Body of pancreas (tissue), 4 donors: ENCODE measurements at regions not wholly inside any gene's neighbourhood (a gene's known extent, or its start where the extent isn't known, plus 50 kb on each side); places are given as distances from the start of the nearest gene placed in this dataset.

Experiments
- ATAC-seq: fragments of 150-250 bp; one replicate; pipeline ENCODE4 v1.9.1; 2016
- DNase-seq, 4 donors: peaks; one replicate each; pipeline ENCODE4 v3.0.0-alpha.2; 2019
- H3K27ac ChIP-seq, 4 donors: fragments of 200-600 bp; sonication (generic); 1 replicate in 3 of 4; 2 replicates in 1 of 4; pipeline versions ENCODE4 v1.5.1 to v1.6.1; 2016 to 2019; ENCODE audit warnings: mild to moderate bottlenecking in 1 of 4, mixed read lengths in 1 of 4, moderate library complexity in 1 of 4
- H3K27me3 ChIP-seq, 2 donors: fragments of 200-600 bp; sonication (generic); one replicate each; pipeline ENCODE4 v1.6.0; 2016; ENCODE audit warnings: mild to moderate bottlenecking in 1 of 2
- H3K36me3 ChIP-seq, 2 donors: fragments of 200-600 bp; sonication (generic); replicated peaks in 1 of 2; 2 replicates each; pipeline ENCODE4 v1.5.1; 2016; ENCODE audit warnings: low read depth in 2 of 2; ENCODE audit not compliant: insufficient read depth in 1 of 2
- H3K4me1 ChIP-seq: fragments of 200-600 bp; sonication (generic); one replicate; pipeline ENCODE4 v1.6.0; 2016
- H3K4me3 ChIP-seq, 2 donors: fragments of 200-600 bp; sonication (generic); 1 replicate in 1 of 2; 2 replicates in 1 of 2; pipeline ENCODE4 v1.5.1; 2016 to 2019
- H3K9me3 ChIP-seq, 3 donors: fragments of 200-600 bp; sonication (generic); 1 replicate in 2 of 3; 2 replicates in 1 of 3; pipeline ENCODE4 v1.5.1; 2016
- POLR2A ChIP-seq, 3 donors: fragments of 450-650 bp; IDR thresholded peaks; one replicate each; pipeline ENCODE4 v1.6.1; 2016; ENCODE audit warnings: antibody characterized with exemption in 3 of 3, mild to moderate bottlenecking in 2 of 3
- WGBS, 2 donors: methylation state at CpG; one replicate each; pipeline ENCODE4 v1.1.5; 2017; 5-methylcytosine and 5-hydroxymethylcytosine counted together
- intact Hi-C: fragments of 100-400 bp; cut with DNase I; formaldehyde crosslinking; loops from one replicate; pipeline ENCODE4 v1.15.1; 2023
- TF ChIP-seq, protein P1 (sequence below), 7 experiments: fragments of 450-650 bp in 4 of 7; fragments of 200-600 bp in 3 of 7; sonication (generic) in 3 of 7; IDR thresholded peaks; one replicate each; pipeline ENCODE4 v1.5.1; 2016 to 2019; ENCODE audit warnings: antibody characterized with exemption in 7 of 7

DNA sequence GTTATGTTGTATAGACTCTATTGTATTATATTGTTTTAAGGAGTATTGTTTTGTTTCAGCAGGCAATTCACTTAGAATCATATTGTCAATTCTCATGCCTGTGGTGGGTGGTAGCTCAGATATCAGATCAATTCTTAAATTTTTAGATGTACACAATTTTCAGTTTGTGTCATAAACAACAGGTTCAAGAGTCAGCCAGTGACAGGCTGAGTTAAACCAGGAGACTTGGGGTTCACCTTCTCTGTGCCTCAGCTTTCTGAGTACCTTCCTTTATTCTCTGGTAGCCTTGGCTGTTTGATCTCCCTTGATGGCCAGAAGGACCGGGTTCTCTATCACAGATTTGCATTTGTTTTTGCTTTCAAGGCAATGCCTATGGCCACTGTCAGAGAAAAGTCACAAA, 199.9 kb upstream of the KCNMB2 start:
- Histone ChIP-seq H3K27me3 (no peaks in the 10 kb centered on the region), H3K27ac (no peak overlapping the region), H3K36me3 (no peaks in the 10 kb centered on the region), H3K4me1 (no peaks in the 10 kb centered on the region), H3K4me3 (no peak overlapping the region), H3K9me3 (no peaks in the 10 kb centered on the region)
- ATAC-seq, result no peak
- DNase-seq, result no peak
- intact Hi-C loops, result no loop called here
- TF ChIP-seq POLR2A (IDR thresholded peaks at IDR 0.05), result no peak
- TF ChIP-seq, protein P1, sequence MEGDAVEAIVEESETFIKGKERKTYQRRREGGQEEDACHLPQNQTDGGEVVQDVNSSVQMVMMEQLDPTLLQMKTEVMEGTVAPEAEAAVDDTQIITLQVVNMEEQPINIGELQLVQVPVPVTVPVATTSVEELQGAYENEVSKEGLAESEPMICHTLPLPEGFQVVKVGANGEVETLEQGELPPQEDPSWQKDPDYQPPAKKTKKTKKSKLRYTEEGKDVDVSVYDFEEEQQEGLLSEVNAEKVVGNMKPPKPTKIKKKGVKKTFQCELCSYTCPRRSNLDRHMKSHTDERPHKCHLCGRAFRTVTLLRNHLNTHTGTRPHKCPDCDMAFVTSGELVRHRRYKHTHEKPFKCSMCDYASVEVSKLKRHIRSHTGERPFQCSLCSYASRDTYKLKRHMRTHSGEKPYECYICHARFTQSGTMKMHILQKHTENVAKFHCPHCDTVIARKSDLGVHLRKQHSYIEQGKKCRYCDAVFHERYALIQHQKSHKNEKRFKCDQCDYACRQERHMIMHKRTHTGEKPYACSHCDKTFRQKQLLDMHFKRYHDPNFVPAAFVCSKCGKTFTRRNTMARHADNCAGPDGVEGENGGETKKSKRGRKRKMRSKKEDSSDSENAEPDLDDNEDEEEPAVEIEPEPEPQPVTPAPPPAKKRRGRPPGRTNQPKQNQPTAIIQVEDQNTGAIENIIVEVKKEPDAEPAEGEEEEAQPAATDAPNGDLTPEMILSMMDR (IDR thresholded peaks at IDR 0.05), result no peak
- WGBS, 2 donors, result 62 to 76% methylated on average over 1 of the region's 1 CpG

DNA sequence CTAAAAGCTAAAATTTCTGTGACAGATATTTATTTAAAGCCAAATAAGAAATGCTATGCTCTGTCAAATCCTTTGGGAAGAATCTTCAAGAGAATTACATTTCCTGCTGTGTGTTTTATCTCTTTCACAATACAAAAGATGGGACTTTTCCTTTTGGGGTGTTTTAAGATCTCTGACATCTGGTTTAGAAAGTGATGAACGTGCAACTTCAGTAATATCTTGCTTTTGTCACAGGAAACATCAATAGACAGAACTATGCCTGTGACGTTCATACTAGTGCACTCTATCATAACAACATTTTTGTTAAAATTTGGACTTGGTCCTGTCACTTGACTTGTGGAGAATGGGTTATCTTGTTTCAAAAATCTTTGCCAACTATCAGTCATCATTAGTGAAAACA, 195.7 kb upstream of the KCNMB2 start:
- H3K9me3 ChIP-seq, result no peaks in the 10 kb centered on the region
- H3K27ac ChIP-seq, result no peak overlapping the region
- DNase-seq (no peak), ATAC-seq (no peak)
- TF ChIP-seq, protein P1 (IDR thresholded peaks at IDR 0.05), result no peak
- TF ChIP-seq POLR2A (IDR thresholded peaks at IDR 0.05), result no peak
- intact Hi-C loops, result no loop called here
- no peak overlapping the region for H3K4me3 ChIP-seq
- no peaks in the 10 kb centered on the region for H3K36me3 ChIP-seq
- WGBS, 2 donors, result 59 to 63% methylated on average over 2 of the region's 2 CpGs
- no peaks in the 10 kb centered on the region for H3K4me1 ChIP-seq
- no peaks in the 10 kb centered on the region for H3K27me3 ChIP-seq

DNA sequence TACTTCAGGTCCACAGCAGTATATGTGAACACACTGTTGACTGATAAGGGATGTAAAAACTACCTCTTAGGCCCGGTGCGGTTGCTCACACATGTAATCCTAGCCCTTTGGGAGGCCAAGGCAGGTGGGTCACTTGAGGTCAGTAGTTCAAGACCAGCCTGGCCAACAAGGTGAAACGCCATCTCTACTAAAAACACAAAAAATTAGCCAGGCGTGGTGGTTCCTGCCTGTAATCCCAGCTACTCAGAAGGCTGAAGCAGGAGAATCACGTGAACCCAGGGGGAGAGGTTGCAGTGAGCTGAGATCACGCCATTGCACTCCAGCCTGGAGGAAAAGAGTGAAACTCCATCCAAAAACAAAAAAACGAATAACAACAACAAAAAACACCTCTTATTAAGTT, 194.6 kb upstream of the KCNMB2 start:
- H3K27me3 ChIP-seq, result no peaks in the 10 kb centered on the region
- H3K4me3 ChIP-seq, result no peak overlapping the region
- H3K36me3 ChIP-seq, result no peaks in the 10 kb centered on the region
- ATAC-seq (no peak), DNase-seq (no peak)
- intact Hi-C loops, result no loop called here
- no peak for TF ChIP-seq POLR2A (IDR thresholded peaks at IDR 0.05)
- TF ChIP-seq, protein P1 (IDR thresholded peaks at IDR 0.05), result no peak
- no peaks in the 10 kb centered on the region for H3K9me3 ChIP-seq
- H3K4me1 ChIP-seq, result no peaks in the 10 kb centered on the region
- 86 to 91% methylated on average over 7 of the region's 7 CpGs for WGBS, 2 donors
- no peak overlapping the region for H3K27ac ChIP-seq

DNA sequence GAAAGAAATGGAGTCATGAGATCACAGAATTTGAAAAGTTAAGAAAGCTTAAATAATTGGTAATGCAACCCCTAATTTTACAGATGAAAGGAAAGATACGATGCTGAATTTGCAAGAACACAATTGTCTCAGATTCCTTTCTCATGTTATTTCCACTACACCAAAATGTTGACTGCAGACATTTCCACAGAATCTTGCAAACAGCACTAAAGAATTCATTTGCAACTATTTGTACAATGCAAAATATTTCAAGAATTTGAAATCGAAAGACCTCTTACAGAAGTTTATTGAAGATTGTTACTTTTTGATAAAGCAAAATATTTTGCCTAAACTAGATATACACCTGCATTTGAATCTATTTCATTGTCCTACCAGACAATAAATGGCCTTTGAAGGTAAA, 194.1 kb upstream of the KCNMB2 start:
- DNase-seq (no peak), ATAC-seq (no peak)
- Histone ChIP-seq H3K4me1 (no peaks in the 10 kb centered on the region), H3K27me3 (no peaks in the 10 kb centered on the region), H3K9me3 (no peaks in the 10 kb centered on the region), H3K36me3 (no peaks in the 10 kb centered on the region), H3K4me3 (no peak overlapping the region), H3K27ac (no peak overlapping the region)
- TF ChIP-seq POLR2A (IDR thresholded peaks at IDR 0.05), result no peak
- TF ChIP-seq, protein P1 (IDR thresholded peaks at IDR 0.05), result no peak
- intact Hi-C loops, result no loop called here
- WGBS, 2 donors, result 56 to 71% methylated on average over 2 of the region's 2 CpGs

DNA sequence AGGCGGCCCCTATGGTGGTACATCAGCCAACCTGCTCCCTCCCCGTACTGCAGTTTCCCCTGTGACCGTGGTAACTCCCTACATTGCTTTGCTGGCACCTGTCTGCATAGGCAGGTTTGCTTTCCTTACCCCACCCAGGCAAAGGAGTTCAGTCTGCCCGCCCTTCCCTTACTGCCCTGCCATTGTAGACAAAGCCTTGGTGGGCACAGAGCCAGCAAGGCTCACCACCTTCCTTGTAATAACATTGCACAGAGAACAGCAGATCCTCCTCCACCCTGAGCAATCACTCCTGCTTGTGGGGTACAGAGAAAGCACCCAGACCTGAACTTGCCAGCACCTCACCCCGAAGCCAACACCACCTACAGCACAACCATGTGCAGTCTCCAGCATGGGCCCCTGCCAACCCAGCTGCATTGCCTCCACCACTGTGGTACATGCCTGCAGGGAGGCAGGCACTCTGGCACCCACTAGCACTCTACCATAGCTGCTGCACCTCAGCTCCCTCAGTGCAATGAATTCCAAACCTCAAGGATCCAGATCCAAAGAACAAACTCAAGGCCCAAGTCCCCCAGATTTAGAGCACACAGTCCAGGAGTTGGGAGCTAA, 192.7 kb upstream of the KCNMB2 start:
- Histone ChIP-seq H3K36me3 (no peaks in the 10 kb centered on the region), H3K4me3 (no peak overlapping the region), H3K9me3 (no peaks in the 10 kb centered on the region), H3K27me3 (no peaks in the 10 kb centered on the region), H3K27ac (no peak overlapping the region), H3K4me1 (no peaks in the 10 kb centered on the region)
- peak in 2 of 4 donors; percentile 13 to 21 for DNase-seq
- ATAC-seq, result no peak
- WGBS, 2 donors, result 93 to 98% methylated on average over 5 of the region's 5 CpGs
- TF ChIP-seq, protein P1 (IDR thresholded peaks at IDR 0.05), result no peak
- TF ChIP-seq POLR2A (IDR thresholded peaks at IDR 0.05), result no peak
- intact Hi-C loops, result no loop called here
